ENCODE measurements at regions not wholly inside any gene's neighbourhood (a gene's known extent, or its start where the extent isn't known, plus 50 kb on each side); places are given as distances from the start of the nearest gene placed in this dataset.

GRCh38 chr10:112871021-112871420 is 79.0 kb upstream of the TCF7L2 start:
- H3K79me2 ChIP-seq (ENCODE audit: insufficient read depth, low read length) = no peaks in the 10 kb centered on the region
- ATAC-seq (ENCODE audit: insufficient read depth, low read depth) (no peak), DNase-seq (no peak)
- H3K27me3 ChIP-seq (ENCODE audit: insufficient read depth, low read length, poor library complexity) = no peaks in the 10 kb centered on the region
- TF ChIP-seq EZH2 (IDR thresholded peaks at IDR 0.05; ENCODE audit: borderline replicate concordance, low read depth, low read length, severe bottlenecking) = no peak
- TF ChIP-seq CTCF (IDR thresholded peaks at IDR 0.05; ENCODE audit: borderline replicate concordance, extremely low read depth, low read length, poor library complexity, severe bottlenecking) = no peak
- no peaks in the 10 kb centered on the region for H3K4me1 ChIP-seq (ENCODE audit: insufficient read depth, low read length)
- H3K36me3 ChIP-seq (ENCODE audit: insufficient read depth, low read length) = no peaks in the 10 kb centered on the region
- H3K27ac ChIP-seq (ENCODE audit: low read length) = no peak overlapping the region
- no peak overlapping the region for H3K4me2 ChIP-seq (ENCODE audit: insufficient read depth, low read length)
- H3K9me3 ChIP-seq (ENCODE audit: insufficient read depth, low read length, severe bottlenecking) = peaks cover 5% of the 10 kb centered on the region
- H3K4me3 ChIP-seq (ENCODE audit: low read depth in 1 of 2, low read length in 2 of 2) = no peak overlapping the region
- no peaks in the 10 kb centered on the region for H4K20me1 ChIP-seq (ENCODE audit: insufficient read depth, low read length)
- no peak overlapping the region for H2AFZ ChIP-seq (ENCODE audit: low read depth, low read length)
- no peak overlapping the region for H3K9ac ChIP-seq (ENCODE audit: low read depth, low read length)

- no peak overlapping the region for H3K4me3 ChIP-seq (ENCODE audit: low read depth in 1 of 2, low read length in 2 of 2)
- H2AFZ ChIP-seq (ENCODE audit: low read depth, low read length) = no peak overlapping the region
- no peaks in the 10 kb centered on the region for H3K27me3 ChIP-seq (ENCODE audit: insufficient read depth, low read length, poor library complexity)
- H3K79me2 ChIP-seq (ENCODE audit: insufficient read depth, low read length) = no peaks in the 10 kb centered on the region
- H3K9me3 ChIP-seq (ENCODE audit: insufficient read depth, low read length, severe bottlenecking) = peaks cover 5% of the 10 kb centered on the region
- TF ChIP-seq EZH2 (IDR thresholded peaks at IDR 0.05; ENCODE audit: borderline replicate concordance, low read depth, low read length, severe bottlenecking) = no peak
- TF ChIP-seq CTCF (IDR thresholded peaks at IDR 0.05; ENCODE audit: borderline replicate concordance, extremely low read depth, low read length, poor library complexity, severe bottlenecking) = peak; percentile 59
- no peak overlapping the region for H3K27ac ChIP-seq (ENCODE audit: low read length)
- no peak overlapping the region for H3K9ac ChIP-seq (ENCODE audit: low read depth, low read length)
- DNase-seq = no peak
- no peaks in the 10 kb centered on the region for H4K20me1 ChIP-seq (ENCODE audit: insufficient read depth, low read length)
- no peaks in the 10 kb centered on the region for H3K4me1 ChIP-seq (ENCODE audit: insufficient read depth, low read length)
- H3K4me2 ChIP-seq (ENCODE audit: insufficient read depth, low read length) = no peak overlapping the region
- ATAC-seq (ENCODE audit: insufficient read depth, low read depth) = no peak
- H3K36me3 ChIP-seq (ENCODE audit: insufficient read depth, low read length) = no peaks in the 10 kb centered on the region
Measured at GRCh38 chr10:112872728-112873127, 77.3 kb upstream of the TCF7L2 start.

- no peak overlapping the region for H2AFZ ChIP-seq (ENCODE audit: low read depth, low read length)
- no peaks in the 10 kb centered on the region for H3K36me3 ChIP-seq (ENCODE audit: insufficient read depth, low read length)
- no peak overlapping the region for H3K4me2 ChIP-seq (ENCODE audit: insufficient read depth, low read length)
- H3K9ac ChIP-seq (ENCODE audit: low read depth, low read length) = no peak overlapping the region
- H3K27ac ChIP-seq (ENCODE audit: low read length) = no peak overlapping the region
- TF ChIP-seq EZH2 (IDR thresholded peaks at IDR 0.05; ENCODE audit: borderline replicate concordance, low read depth, low read length, severe bottlenecking) (no peak), CTCF (IDR thresholded peaks at IDR 0.05; ENCODE audit: borderline replicate concordance, extremely low read depth, low read length, poor library complexity, severe bottlenecking) (no peak)
- no peak for DNase-seq
- no peaks in the 10 kb centered on the region for H3K4me1 ChIP-seq (ENCODE audit: insufficient read depth, low read length)
- H3K79me2 ChIP-seq (ENCODE audit: insufficient read depth, low read length) = no peaks in the 10 kb centered on the region
- no peak for ATAC-seq (ENCODE audit: insufficient read depth, low read depth)
- H3K27me3 ChIP-seq (ENCODE audit: insufficient read depth, low read length, poor library complexity) = no peaks in the 10 kb centered on the region
- no peaks in the 10 kb centered on the region for H4K20me1 ChIP-seq (ENCODE audit: insufficient read depth, low read length)
- no peak overlapping the region for H3K4me3 ChIP-seq (ENCODE audit: low read depth in 1 of 2, low read length in 2 of 2)
- peaks cover 5% of the 10 kb centered on the region for H3K9me3 ChIP-seq (ENCODE audit: insufficient read depth, low read length, severe bottlenecking)
Measured at GRCh38 chr10:112873541-112873940, 76.5 kb upstream of the TCF7L2 start.

- Histone ChIP-seq H4K20me1 (ENCODE audit: insufficient read depth, low read length) (no peaks in the 10 kb centered on the region), H3K9me3 (ENCODE audit: insufficient read depth, low read length, severe bottlenecking) (peaks cover 5% of the 10 kb centered on the region)
- no peak for TF ChIP-seq EZH2 (IDR thresholded peaks at IDR 0.05; ENCODE audit: borderline replicate concordance, low read depth, low read length, severe bottlenecking)
- no peak for TF ChIP-seq CTCF (IDR thresholded peaks at IDR 0.05; ENCODE audit: borderline replicate concordance, extremely low read depth, low read length, poor library complexity, severe bottlenecking)
Measured at GRCh38 chr10:112874982-112875381, 75.1 kb upstream of the TCF7L2 start.

More at GRCh38 chr10:112874982-112875381, 75.1 kb upstream of the TCF7L2 start:
- no peak overlapping the region for H3K4me3 ChIP-seq (ENCODE audit: low read depth in 1 of 2, low read length in 2 of 2)
- H3K79me2 ChIP-seq (ENCODE audit: insufficient read depth, low read length) = no peaks in the 10 kb centered on the region
- no peak overlapping the region for H3K4me2 ChIP-seq (ENCODE audit: insufficient read depth, low read length)
- H3K27me3 ChIP-seq (ENCODE audit: insufficient read depth, low read length, poor library complexity) = no peaks in the 10 kb centered on the region
- no peak for ATAC-seq (ENCODE audit: insufficient read depth, low read depth)
- H3K36me3 ChIP-seq (ENCODE audit: insufficient read depth, low read length) = no peaks in the 10 kb centered on the region
- H3K9ac ChIP-seq (ENCODE audit: low read depth, low read length) = no peak overlapping the region
- H3K4me1 ChIP-seq (ENCODE audit: insufficient read depth, low read length) = no peaks in the 10 kb centered on the region
- H2AFZ ChIP-seq (ENCODE audit: low read depth, low read length) = no peak overlapping the region
- no peak for DNase-seq
- no peak overlapping the region for H3K27ac ChIP-seq (ENCODE audit: low read length)

Measured in DND-41 (cell line).